ENCODE measurements at regions not wholly inside any gene's neighbourhood (a gene's known extent, or its start where the extent isn't known, plus 50 kb on each side); places are given as distances from the start of the nearest gene placed in this dataset.
A peak's percentile ranks its signal among the peaks of the same experiment; 100 is the strongest.

GRCh38 chr2:150944315-150944714 is 317.3 kb downstream of the RBM43 start (continued):
- TF ChIP-seq ZNF462 (CRISPR knock-in tag; IDR thresholded peaks at IDR 0.05) (no peak), POLR2AphosphoS5 (IDR thresholded peaks at IDR 0.05; ENCODE audit: low read depth) (no peak), ETS1 (IDR thresholded peaks at IDR 0.05) (no peak)

- Histone ChIP-seq H3K27ac (ENCODE audit: low read depth) (no peak overlapping the region), H3K27me3 (ENCODE audit: insufficient read depth) (no peaks in the 10 kb centered on the region), H4K20me1 (replicated peaks; ENCODE audit: insufficient read depth) (no peaks in the 10 kb centered on the region), H3K36me3 (ENCODE audit: insufficient read depth) (0 out of 2 replicates have a peak, but pooled peaks cover 4% of the 10 kb centered on the region), H3K9me2 (ENCODE audit: insufficient read depth) (0 out of 2 replicates have a peak, but pooled peaks cover 3% of the 10 kb centered on the region), H3K4me2 (no peak overlapping the region), H3K4me1 (ENCODE audit: insufficient read depth) (peaks cover 9% of the 10 kb centered on the region), H3K79me2 (replicated peaks; ENCODE audit: insufficient read depth) (no peaks in the 10 kb centered on the region), H3F3A (replicated peaks; ENCODE audit: low read depth) (no peaks in the 10 kb centered on the region), H2AFZ (peak overlapping the region; percentile 24; the same call in 1 of the 2 replicates), H3K4me3 (no peak overlapping the region)
- peaks cover 2% of the 10 kb centered on the region for H3K27me3 Mint-ChIP-seq (ENCODE audit: insufficient read depth, low read depth, poor library complexity)
- ATAC-seq (no peak), DNase-seq (ENCODE audit: low spot score) (peak; percentile 11)
- H3K4me1 Mint-ChIP-seq: peaks cover 7% of the 10 kb centered on the region
- peak overlapping the region; percentile 12; the same call in 1 of the 2 replicates for H3K27ac Mint-ChIP-seq
- no peak overlapping the region for H3K4me3 Mint-ChIP-seq
- H3K36me3 Mint-ChIP-seq (ENCODE audit: low read depth): peaks cover 6% of the 10 kb centered on the region
- H3K9me3 Mint-ChIP-seq: peaks cover 5% of the 10 kb centered on the region; the same call in 1 of the 3 replicates
- TF ChIP-seq, protein P1, sequence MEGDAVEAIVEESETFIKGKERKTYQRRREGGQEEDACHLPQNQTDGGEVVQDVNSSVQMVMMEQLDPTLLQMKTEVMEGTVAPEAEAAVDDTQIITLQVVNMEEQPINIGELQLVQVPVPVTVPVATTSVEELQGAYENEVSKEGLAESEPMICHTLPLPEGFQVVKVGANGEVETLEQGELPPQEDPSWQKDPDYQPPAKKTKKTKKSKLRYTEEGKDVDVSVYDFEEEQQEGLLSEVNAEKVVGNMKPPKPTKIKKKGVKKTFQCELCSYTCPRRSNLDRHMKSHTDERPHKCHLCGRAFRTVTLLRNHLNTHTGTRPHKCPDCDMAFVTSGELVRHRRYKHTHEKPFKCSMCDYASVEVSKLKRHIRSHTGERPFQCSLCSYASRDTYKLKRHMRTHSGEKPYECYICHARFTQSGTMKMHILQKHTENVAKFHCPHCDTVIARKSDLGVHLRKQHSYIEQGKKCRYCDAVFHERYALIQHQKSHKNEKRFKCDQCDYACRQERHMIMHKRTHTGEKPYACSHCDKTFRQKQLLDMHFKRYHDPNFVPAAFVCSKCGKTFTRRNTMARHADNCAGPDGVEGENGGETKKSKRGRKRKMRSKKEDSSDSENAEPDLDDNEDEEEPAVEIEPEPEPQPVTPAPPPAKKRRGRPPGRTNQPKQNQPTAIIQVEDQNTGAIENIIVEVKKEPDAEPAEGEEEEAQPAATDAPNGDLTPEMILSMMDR (conservative IDR thresholded peaks at IDR 0.05; ENCODE audit: low read depth in 2 of 2): no peak
- TF ChIP-seq ZNF114 (CRISPR knock-in tag; IDR thresholded peaks at IDR 0.05) (no peak), JUNB (IDR thresholded peaks at IDR 0.05; ENCODE audit: unreplicated experiment) (no peak), ZNF331 (CRISPR knock-in tag; IDR thresholded peaks at IDR 0.05; ENCODE audit: low read depth) (no peak), EZH2phosphoT487 (IDR thresholded peaks at IDR 0.05; ENCODE audit: unreplicated experiment) (no peak), REST (IDR thresholded peaks at IDR 0.05; ENCODE audit: unreplicated experiment) (no peak)
Observed at GRCh38 chr2:150939087-150939486, 322.6 kb downstream of the RBM43 start.

Data from GM23338 (cell line).